Liver (tissue), 8 donors: ENCODE measurements at regions not wholly inside any gene's neighbourhood (a gene's known extent, or its start where the extent isn't known, plus 50 kb on each side); places are given as distances from the start of the nearest gene placed in this dataset.

Experiments
- DNase-seq: peaks from one replicate; pipeline ENCODE4 v3.0.0-alpha.2; 2017; ENCODE audit warnings: low spot score
- H3K27ac ChIP-seq, 2 donors: one replicate each; pipeline ENCODE4 v1.7.0; 2013; ENCODE audit warnings: inconsistent platforms in 2 of 2, low read length in 2 of 2, control low read depth in 1 of 2, low read depth in 1 of 2, mild to moderate bottlenecking in 1 of 2
- H3K27me3 ChIP-seq, 4 donors: one replicate each; pipeline versions ENCODE4 v1.6.1 to v1.7.0; 2013; ENCODE audit warnings: low read length in 3 of 4, inconsistent platforms in 1 of 4, mild to moderate bottlenecking in 1 of 4, moderate library complexity in 1 of 4; ENCODE audit not compliant: control insufficient read depth in 4 of 4, insufficient read depth in 4 of 4
- H3K36me3 ChIP-seq, 4 donors: one replicate each; pipeline versions ENCODE4 v1.6.1 to v1.7.0; 2013; ENCODE audit warnings: low read length in 3 of 4, mild to moderate bottlenecking in 3 of 4, low read depth in 1 of 4, moderate library complexity in 1 of 4; ENCODE audit not compliant: control insufficient read depth in 4 of 4, insufficient read depth in 3 of 4
- H3K4me1 ChIP-seq, 4 donors: one replicate each; pipeline versions ENCODE4 v1.6.1 to v1.7.0; 2013; ENCODE audit warnings: low read length in 3 of 4, mild to moderate bottlenecking in 3 of 4, moderate library complexity in 1 of 4; ENCODE audit not compliant: control insufficient read depth in 4 of 4, insufficient read depth in 4 of 4
- H3K4me3 ChIP-seq, 3 donors: one replicate each; pipeline versions ENCODE4 v1.6.1 to v1.7.0; 2013; ENCODE audit warnings: low read length in 3 of 3, control low read depth in 1 of 3, low read depth in 1 of 3, mild to moderate bottlenecking in 1 of 3
- H3K9ac ChIP-seq, 2 donors: one replicate each; pipeline ENCODE4 v1.7.0; 2013; ENCODE audit warnings: low read length in 2 of 2, mild to moderate bottlenecking in 2 of 2, moderate library complexity in 2 of 2, control low read depth in 1 of 2, low read depth in 1 of 2
- H3K9me3 ChIP-seq, 4 donors: one replicate each; pipeline versions ENCODE4 v1.6.1 to v1.7.0; 2013; ENCODE audit warnings: low read length in 3 of 4; ENCODE audit not compliant: control insufficient read depth in 4 of 4
- EGR1 ChIP-seq, 2 donors: IDR thresholded peaks; 2 replicates each; pipeline ENCODE4 v1.6.1; 2016 to 2018; ENCODE audit warnings: antibody characterized with exemption in 2 of 2, low read depth in 2 of 2
- FOXA1 ChIP-seq: IDR thresholded peaks from 2 replicates; pipeline ENCODE4 v1.6.1; 2016; ENCODE audit warnings: antibody characterized with exemption
- FOXA2 ChIP-seq: IDR thresholded peaks from 2 replicates; pipeline ENCODE4 v1.6.1; 2016; ENCODE audit warnings: antibody characterized with exemption
- GABPA ChIP-seq, 2 donors: IDR thresholded peaks in 1 of 2; conservative IDR thresholded peaks in 1 of 2; 2 replicates each; pipeline ENCODE4 v1.6.1; 2016; ENCODE audit warnings: antibody characterized with exemption in 2 of 2, mild to moderate bottlenecking in 1 of 2, moderate library complexity in 1 of 2
- HNF4A ChIP-seq, 2 donors: conservative IDR thresholded peaks; 2 replicates each; pipeline ENCODE4 v1.6.1; 2016; ENCODE audit warnings: antibody characterized with exemption in 2 of 2, mild to moderate bottlenecking in 2 of 2
- HNF4G ChIP-seq: IDR thresholded peaks from 2 replicates; pipeline ENCODE4 v1.6.1; 2016; ENCODE audit warnings: antibody characterized with exemption
- JUND ChIP-seq, 2 donors: IDR thresholded peaks; 2 replicates each; pipeline ENCODE4 v1.6.1; 2016; ENCODE audit warnings: antibody characterized with exemption in 2 of 2
- NR2F2 ChIP-seq: IDR thresholded peaks from 2 replicates; pipeline ENCODE4 v1.6.1; 2016; ENCODE audit warnings: antibody characterized with exemption
- RAD21 ChIP-seq, 2 donors: IDR thresholded peaks; 2 replicates each; pipeline ENCODE4 v1.6.1; 2016; ENCODE audit warnings: antibody characterized with exemption in 2 of 2, mild to moderate bottlenecking in 2 of 2
- SP1 ChIP-seq: IDR thresholded peaks from 2 replicates; pipeline ENCODE4 v1.6.1; 2018; ENCODE audit warnings: antibody characterized with exemption, mild to moderate bottlenecking
- TAF1 ChIP-seq: conservative IDR thresholded peaks from 2 replicates; pipeline ENCODE4 v1.6.1; 2016; ENCODE audit warnings: antibody characterized with exemption, mild to moderate bottlenecking
- WGBS: extraction: QIAGEN DNeasy Blood & Tissue Kit; methylation state at CpG from one replicate; pipeline ENCODE4 v1.1.7; 2013; 5-methylcytosine and 5-hydroxymethylcytosine counted together
- TF ChIP-seq, protein P1 (sequence below): fragments of 150-350 bp; IDR thresholded peaks from 2 replicates; pipeline ENCODE4 v1.5.1; 2017; ENCODE audit warnings: improper control_type of control experiment, low read depth, low read length; ENCODE audit not compliant: missing input control
- TF ChIP-seq, protein P2 (sequence below): IDR thresholded peaks from 2 replicates; pipeline ENCODE4 v1.6.1; 2016; ENCODE audit warnings: antibody characterized with exemption
- TF ChIP-seq, protein P3 (sequence below): IDR thresholded peaks from 2 replicates; pipeline ENCODE4 v1.6.1; 2016; ENCODE audit warnings: antibody characterized with exemption, mild to moderate bottlenecking
- TF ChIP-seq, protein P4 (sequence below): IDR thresholded peaks from 2 replicates; pipeline ENCODE4 v1.6.1; 2016; ENCODE audit warnings: antibody characterized with exemption
- TF ChIP-seq, protein P5 (sequence below): IDR thresholded peaks from 2 replicates; pipeline ENCODE4 v1.6.1; 2016; ENCODE audit warnings: antibody characterized with exemption
- donor health status: healthy.
- donor health status: healthy.
- donor health status: healthy.
- donor health status: healthy.
- donor health status: healthy.

DNA sequence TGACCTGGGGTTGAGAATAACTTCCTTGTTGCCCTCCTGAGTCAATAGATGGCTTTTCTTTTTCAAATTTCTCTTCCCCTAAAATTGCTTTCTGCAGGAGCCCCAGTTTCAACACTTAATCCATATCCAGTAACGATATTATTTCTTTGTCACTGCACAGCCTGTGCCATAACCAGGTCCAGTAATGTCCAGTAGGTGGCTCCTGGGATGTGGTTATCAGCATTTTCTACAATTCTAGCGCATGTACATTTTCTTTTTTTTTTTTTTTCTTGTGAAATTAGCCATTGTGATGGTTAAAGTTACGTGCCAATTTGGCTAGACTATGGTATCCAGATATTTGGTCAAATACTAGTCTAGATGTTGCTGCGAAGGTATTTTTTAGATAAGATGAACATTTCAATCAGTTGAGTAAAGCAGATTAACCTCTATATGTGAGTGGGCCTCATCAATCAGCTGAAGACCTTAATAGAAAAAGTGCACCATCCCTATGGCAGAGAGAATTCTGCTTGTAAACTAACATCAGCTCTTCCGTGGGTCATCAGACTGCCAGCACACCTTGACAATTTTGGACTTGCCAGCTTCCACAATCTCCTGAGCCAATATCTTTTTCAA is 72.9 kb upstream of the SCG2 start:
- Histone ChIP-seq H3K9ac (no peak overlapping the region), H3K4me1 (no peaks in the 10 kb centered on the region), H3K36me3 (no peaks in the 10 kb centered on the region), H3K9me3 (no peaks in the 10 kb centered on the region), H3K27ac (no peak overlapping the region), H3K4me3 (no peak overlapping the region), H3K27me3 (no peaks in the 10 kb centered on the region)
- no peak for DNase-seq
- no peak for TF ChIP-seq TAF1
- TF ChIP-seq SP1 = no peak
- TF ChIP-seq RAD21 (IDR thresholded peaks at IDR 0.05) = peak; percentile 63 to 65
- TF ChIP-seq, protein P1, sequence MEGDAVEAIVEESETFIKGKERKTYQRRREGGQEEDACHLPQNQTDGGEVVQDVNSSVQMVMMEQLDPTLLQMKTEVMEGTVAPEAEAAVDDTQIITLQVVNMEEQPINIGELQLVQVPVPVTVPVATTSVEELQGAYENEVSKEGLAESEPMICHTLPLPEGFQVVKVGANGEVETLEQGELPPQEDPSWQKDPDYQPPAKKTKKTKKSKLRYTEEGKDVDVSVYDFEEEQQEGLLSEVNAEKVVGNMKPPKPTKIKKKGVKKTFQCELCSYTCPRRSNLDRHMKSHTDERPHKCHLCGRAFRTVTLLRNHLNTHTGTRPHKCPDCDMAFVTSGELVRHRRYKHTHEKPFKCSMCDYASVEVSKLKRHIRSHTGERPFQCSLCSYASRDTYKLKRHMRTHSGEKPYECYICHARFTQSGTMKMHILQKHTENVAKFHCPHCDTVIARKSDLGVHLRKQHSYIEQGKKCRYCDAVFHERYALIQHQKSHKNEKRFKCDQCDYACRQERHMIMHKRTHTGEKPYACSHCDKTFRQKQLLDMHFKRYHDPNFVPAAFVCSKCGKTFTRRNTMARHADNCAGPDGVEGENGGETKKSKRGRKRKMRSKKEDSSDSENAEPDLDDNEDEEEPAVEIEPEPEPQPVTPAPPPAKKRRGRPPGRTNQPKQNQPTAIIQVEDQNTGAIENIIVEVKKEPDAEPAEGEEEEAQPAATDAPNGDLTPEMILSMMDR = peak; percentile 39
- TF ChIP-seq GABPA (IDR thresholded peaks at IDR 0.05 in 1 of 2, conservative IDR thresholded peaks at IDR 0.05 in 1 of 2) = no peak
- TF ChIP-seq, protein P2, sequence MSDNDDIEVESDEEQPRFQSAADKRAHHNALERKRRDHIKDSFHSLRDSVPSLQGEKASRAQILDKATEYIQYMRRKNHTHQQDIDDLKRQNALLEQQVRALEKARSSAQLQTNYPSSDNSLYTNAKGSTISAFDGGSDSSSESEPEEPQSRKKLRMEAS = no peak
- TF ChIP-seq, protein P3, sequence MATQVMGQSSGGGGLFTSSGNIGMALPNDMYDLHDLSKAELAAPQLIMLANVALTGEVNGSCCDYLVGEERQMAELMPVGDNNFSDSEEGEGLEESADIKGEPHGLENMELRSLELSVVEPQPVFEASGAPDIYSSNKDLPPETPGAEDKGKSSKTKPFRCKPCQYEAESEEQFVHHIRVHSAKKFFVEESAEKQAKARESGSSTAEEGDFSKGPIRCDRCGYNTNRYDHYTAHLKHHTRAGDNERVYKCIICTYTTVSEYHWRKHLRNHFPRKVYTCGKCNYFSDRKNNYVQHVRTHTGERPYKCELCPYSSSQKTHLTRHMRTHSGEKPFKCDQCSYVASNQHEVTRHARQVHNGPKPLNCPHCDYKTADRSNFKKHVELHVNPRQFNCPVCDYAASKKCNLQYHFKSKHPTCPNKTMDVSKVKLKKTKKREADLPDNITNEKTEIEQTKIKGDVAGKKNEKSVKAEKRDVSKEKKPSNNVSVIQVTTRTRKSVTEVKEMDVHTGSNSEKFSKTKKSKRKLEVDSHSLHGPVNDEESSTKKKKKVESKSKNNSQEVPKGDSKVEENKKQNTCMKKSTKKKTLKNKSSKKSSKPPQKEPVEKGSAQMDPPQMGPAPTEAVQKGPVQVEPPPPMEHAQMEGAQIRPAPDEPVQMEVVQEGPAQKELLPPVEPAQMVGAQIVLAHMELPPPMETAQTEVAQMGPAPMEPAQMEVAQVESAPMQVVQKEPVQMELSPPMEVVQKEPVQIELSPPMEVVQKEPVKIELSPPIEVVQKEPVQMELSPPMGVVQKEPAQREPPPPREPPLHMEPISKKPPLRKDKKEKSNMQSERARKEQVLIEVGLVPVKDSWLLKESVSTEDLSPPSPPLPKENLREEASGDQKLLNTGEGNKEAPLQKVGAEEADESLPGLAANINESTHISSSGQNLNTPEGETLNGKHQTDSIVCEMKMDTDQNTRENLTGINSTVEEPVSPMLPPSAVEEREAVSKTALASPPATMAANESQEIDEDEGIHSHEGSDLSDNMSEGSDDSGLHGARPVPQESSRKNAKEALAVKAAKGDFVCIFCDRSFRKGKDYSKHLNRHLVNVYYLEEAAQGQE = no peak
- no peak for TF ChIP-seq HNF4A (conservative IDR thresholded peaks at IDR 0.05)
- 59% methylated on average over 5 of the region's 5 CpGs for WGBS

DNA sequence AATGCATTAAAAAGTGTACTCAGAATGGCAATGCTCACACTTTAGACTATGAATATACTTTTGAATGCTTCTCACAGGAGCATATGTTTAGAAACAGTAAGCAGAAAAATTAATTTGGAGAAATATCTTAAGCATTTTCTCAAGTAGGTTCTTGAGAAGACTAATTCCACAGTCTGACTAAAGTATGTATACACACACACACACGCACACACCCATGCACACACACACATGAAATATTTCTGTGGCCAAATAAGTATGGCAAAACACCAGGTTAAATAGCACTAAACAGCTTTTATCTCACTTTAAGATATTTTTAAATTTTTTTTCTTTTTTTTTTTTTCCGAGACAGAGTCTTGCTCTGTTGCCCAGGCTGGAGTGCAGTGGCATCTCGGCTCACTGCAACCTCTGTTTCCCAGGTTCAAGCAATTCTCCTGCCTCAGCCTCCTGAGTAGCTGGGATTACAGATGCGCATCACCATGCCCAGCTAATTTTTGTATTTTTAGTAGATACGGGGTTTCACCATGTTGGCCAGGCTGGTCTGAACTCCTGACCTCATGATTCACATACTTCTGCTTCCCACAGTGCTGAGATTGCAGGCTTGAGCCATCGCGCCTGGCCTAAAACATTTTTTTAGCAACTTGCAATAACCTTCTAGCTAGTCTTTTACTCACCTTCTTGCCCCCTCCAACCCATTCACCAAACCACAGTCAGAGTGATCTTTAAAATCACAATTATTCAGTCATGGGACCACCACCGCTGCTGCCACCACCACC is 67.5 kb upstream of the SCG2 start:
- WGBS = 86% methylated on average over 8 of the region's 8 CpGs
- H3K27me3 ChIP-seq = peaks cover 0 to 3% (median 0%) of the 10 kb centered on the region in 4 donors
- H3K27ac ChIP-seq = no peak overlapping the region
- TF ChIP-seq NR2F2 (no peak), FOXA1 (no peak), HNF4G (no peak), EGR1 (IDR thresholded peaks at IDR 0.05; ENCODE audit: low read depth in 2 of 2) (no peak), JUND (IDR thresholded peaks at IDR 0.05) (no peak), FOXA2 (no peak), RAD21 (IDR thresholded peaks at IDR 0.05) (no peak)
- TF ChIP-seq, protein P3 = no peak
- TF ChIP-seq, protein P4, sequence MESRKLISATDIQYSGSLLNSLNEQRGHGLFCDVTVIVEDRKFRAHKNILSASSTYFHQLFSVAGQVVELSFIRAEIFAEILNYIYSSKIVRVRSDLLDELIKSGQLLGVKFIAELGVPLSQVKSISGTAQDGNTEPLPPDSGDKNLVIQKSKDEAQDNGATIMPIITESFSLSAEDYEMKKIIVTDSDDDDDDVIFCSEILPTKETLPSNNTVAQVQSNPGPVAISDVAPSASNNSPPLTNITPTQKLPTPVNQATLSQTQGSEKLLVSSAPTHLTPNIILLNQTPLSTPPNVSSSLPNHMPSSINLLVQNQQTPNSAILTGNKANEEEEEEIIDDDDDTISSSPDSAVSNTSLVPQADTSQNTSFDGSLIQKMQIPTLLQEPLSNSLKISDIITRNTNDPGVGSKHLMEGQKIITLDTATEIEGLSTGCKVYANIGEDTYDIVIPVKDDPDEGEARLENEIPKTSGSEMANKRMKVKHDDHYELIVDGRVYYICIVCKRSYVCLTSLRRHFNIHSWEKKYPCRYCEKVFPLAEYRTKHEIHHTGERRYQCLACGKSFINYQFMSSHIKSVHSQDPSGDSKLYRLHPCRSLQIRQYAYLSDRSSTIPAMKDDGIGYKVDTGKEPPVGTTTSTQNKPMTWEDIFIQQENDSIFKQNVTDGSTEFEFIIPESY = no peak
- TF ChIP-seq, protein P5, sequence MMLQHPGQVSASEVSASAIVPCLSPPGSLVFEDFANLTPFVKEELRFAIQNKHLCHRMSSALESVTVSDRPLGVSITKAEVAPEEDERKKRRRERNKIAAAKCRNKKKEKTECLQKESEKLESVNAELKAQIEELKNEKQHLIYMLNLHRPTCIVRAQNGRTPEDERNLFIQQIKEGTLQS = no peak
- no peaks in the 10 kb centered on the region for H3K4me1 ChIP-seq
- no peaks in the 10 kb centered on the region for H3K9me3 ChIP-seq
- no peaks in the 10 kb centered on the region for H3K36me3 ChIP-seq
- no peak overlapping the region for H3K4me3 ChIP-seq
- no peak for DNase-seq
- H3K9ac ChIP-seq = no peak overlapping the region
